GM18868 (cell line): ENCODE measurements at regions not wholly inside any gene's neighbourhood (a gene's known extent, or its start where the extent isn't known, plus 50 kb on each side); places are given as distances from the start of the nearest gene placed in this dataset.
A peak's percentile ranks its signal among the peaks of the same experiment; 100 is the strongest.

ENCODE experiments used
- ATAC-seq: cut with Tn5 transposase; IDR thresholded peaks from one replicate; pipeline ENCODE4 v1.9.1; 2021; ENCODE audit warnings: mild to moderate bottlenecking, moderate library complexity; ENCODE audit not compliant: unreplicated experiment

DNA sequence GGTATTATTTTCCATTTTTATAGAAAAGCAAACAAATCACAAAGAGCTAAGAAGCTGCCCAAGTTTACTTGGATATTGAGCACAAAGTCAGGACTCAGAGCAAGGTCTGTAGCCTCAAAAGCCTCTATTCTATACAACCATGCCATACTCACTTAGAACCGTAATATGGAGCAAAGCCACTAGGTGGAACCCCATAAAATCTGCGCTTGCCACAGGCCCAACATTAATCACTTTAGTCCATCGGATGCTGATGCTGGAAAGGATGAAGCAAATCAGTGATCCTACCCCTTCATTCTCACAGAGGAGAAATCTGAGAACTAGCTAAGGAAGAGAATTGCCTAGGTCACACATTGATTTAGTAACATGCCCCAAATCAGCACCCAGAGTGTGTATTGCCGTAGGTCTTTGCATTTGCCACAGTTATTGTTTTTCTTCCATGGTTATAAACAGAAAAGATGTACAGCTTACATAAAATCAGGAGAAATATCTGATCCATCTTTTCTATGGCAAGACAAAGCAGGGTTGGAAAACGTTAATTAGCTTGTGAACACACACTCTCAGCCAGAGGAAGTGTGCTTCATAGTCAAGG is 56.7 kb upstream of the RAB38 start:
- peak; percentile 98 for ATAC-seq

DNA sequence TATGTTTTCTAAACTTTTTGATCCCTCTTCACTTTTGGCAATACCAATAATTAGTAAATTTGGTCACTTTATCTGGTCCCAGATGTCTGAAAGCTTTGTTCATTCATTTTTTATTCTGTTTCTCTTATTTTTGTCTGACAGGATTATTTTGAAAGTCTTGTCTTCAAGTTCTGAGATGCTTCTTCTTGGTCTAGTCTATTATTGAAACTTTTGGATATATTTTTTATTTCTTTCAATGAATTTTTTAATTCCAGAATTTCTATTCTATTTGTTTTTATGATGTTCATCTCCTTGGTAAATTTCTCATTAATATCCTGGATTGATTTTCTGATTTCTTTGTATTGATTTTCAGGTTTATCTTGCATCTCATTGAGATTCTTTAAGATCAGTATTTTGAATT is 54.1 kb upstream of the RAB38 start:
- ATAC-seq, result no peak
